Transverse colon (tissue), 4 donors: ENCODE measurements at regions not wholly inside any gene's neighbourhood (a gene's known extent, or its start where the extent isn't known, plus 50 kb on each side); places are given as distances from the start of the nearest gene placed in this dataset.

Experiments used
- CTCF ChIP-seq, 5 experiments: fragments of 200-600 bp in 3 of 5; fragments of 450-650 bp in 2 of 5; sonication (generic) in 3 of 5; IDR thresholded peaks; 1 replicate in 2 of 5; 2 replicates in 3 of 5; pipeline ENCODE4 v1.5.1; 2016 to 2017; ENCODE audit warnings: antibody characterized with exemption in 5 of 5, inconsistent platforms in 3 of 5, mild to moderate bottlenecking in 2 of 5, moderate library complexity in 1 of 5
- EP300 ChIP-seq: sonication (generic); formaldehyde crosslinking; IDR thresholded peaks from one replicate; pipeline ENCODE4 v1.6.1; 2017; ENCODE audit warnings: antibody characterized with exemption, low read depth
- POLR2A ChIP-seq: fragments of 450-650 bp; IDR thresholded peaks from one replicate; pipeline ENCODE4 v1.6.1; 2016; ENCODE audit warnings: antibody characterized with exemption, mild to moderate bottlenecking, moderate library complexity
- POLR2AphosphoS5 ChIP-seq, 3 donors: sonication (generic); formaldehyde crosslinking; IDR thresholded peaks; one replicate each; pipeline ENCODE4 v1.6.1; 2016; ENCODE audit warnings: antibody characterized with exemption in 3 of 3

- TF ChIP-seq CTCF (IDR thresholded peaks at IDR 0.05) (no peak), POLR2A (no peak), EP300 (no peak), POLR2AphosphoS5 (IDR thresholded peaks at IDR 0.05) (no peak)
Observed at GRCh38 chr6:19463925-19464324, 373.2 kb upstream of the ID4 start.
